Activated CD4-positive, alpha-beta T cell treated with anti-CD3 and anti-CD28 coated beads, Interleukin-2, amount 50 U/mL, for 4 hours (primary cell): ENCODE measurements at regions not wholly inside any gene's neighbourhood (a gene's known extent, or its start where the extent isn't known, plus 50 kb on each side); places are given as distances from the start of the nearest gene placed in this dataset.
"Not testable (repeated sequence)": the region's sequence is repeated elsewhere in the genome, so short reads cannot be mapped to it uniquely, and the experiment has no call there.

Experiments
- DNase-seq, 2 experiments: peaks; one replicate each; pipeline ENCODE4 v3.0.0-alpha.2; 2020

- DNase-seq: no peak
Measured at GRCh38 chr15:94848054-94848453, 616.7 kb downstream of the MCTP2 start.

DNA sequence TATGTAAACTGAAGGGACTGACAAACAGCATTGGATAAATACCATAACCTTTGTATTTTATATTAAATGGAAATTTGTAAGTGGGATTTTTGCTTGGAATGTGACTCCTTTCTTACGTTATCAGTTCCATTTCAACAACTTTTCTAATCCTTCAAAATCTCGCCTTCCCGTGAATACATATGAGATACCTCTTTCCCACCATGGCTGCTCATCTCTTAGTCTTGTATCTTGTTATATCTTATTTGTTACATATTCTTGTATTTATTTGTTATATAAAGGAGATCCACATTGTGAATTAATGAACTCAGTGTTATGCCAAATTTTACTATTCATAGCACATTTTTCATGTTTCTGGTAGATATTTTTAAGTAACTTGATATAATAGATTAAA is 623.7 kb downstream of the MCTP2 start:
- DNase-seq: no peak

- no peak for DNase-seq
Measured at GRCh38 chr15:94855409-94856266, 624.3 kb downstream of the MCTP2 start.

- no peak for DNase-seq
Measured at GRCh38 chr15:94856267-94856854, 625.0 kb downstream of the MCTP2 start.

DNA sequence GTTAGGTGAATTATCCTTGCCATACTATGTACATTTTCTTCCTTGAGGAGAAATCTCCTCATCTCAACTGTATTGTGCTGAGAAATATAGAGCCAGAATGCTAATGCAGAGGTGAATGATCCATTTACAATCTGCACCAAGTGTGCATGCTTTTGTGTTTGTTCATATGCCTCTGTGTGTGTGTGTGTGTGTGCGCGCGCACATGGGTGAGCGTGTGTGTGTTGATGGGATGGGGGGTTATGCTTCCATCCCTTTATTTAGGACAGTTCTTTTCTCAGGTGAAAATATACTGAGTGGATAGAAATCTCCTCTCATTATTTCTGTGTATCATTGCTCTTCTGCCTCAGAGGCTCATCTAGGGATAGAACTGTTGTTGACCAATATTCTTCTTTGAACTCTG is 626.1 kb downstream of the MCTP2 start:
- DNase-seq: no peak

- no peak for DNase-seq
Measured at GRCh38 chr15:94858011-94858410, 626.6 kb downstream of the MCTP2 start.

- no peak for DNase-seq
Measured at GRCh38 chr15:94858449-94858848, 627.1 kb downstream of the MCTP2 start.

- no peak for DNase-seq
Measured at GRCh38 chr15:94858920-94859319, 627.6 kb downstream of the MCTP2 start.

- DNase-seq: no peak
Measured at GRCh38 chr15:94864600-94864999, 633.2 kb downstream of the MCTP2 start.

GRCh38 chr15:94868265-94868664 is 636.9 kb downstream of the MCTP2 start:
- DNase-seq: not testable (repeated sequence)

GRCh38 chr15:94875550-94875949 is 644.2 kb downstream of the MCTP2 start:
- no peak for DNase-seq

GRCh38 chr15:94877833-94878232 is 646.5 kb downstream of the MCTP2 start:
- DNase-seq: no peak

DNA sequence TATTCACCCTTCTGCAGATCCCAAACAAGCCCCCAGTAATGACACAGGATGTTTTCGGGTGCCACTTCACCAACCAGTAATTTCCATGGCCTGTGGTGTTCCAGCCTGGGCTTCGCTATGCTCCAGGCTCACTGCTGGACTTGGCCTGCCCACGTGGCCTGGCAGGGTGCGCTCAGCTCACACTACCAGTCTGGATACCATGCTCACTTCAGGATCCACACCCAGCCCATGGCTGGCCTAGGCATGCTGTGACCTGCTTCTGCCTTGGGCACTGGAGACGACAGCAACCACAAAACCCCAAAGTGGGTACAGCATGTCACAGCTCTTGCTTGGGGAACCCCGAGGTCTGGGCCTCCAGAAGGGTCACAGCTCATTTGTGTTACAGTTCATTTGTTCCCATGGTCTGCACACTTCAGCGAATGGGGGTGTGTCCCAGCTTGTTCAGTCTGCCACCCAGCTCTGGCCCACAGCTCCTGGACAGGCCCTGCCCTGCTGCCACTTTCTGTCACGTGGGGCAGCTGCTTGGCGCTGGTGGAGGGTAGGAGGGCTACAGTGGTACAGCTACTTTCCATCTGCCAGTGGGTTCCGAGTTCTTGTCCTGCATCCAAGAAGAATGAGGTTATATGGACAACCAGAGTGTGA is 650.8 kb downstream of the MCTP2 start:
- DNase-seq: no peak

DNA sequence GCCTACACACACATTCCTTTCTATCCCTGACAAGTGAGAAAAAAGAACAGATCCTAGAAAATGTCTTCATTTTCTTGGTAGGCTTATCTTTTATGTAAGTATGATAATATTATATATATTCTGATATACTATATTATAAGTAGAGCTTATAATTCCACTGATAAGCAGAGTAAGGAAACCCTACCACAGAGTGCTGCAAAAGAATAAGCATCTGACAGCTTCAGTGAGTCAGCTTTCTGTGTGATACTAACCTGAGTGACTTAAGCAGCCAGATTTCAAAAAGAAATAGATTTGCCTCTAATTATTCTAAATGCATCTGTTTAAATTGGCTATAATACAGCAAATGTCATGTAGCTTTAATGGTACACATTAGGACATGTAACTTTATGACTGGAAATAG is 656.0 kb downstream of the MCTP2 start:
- no peak for DNase-seq

DNA sequence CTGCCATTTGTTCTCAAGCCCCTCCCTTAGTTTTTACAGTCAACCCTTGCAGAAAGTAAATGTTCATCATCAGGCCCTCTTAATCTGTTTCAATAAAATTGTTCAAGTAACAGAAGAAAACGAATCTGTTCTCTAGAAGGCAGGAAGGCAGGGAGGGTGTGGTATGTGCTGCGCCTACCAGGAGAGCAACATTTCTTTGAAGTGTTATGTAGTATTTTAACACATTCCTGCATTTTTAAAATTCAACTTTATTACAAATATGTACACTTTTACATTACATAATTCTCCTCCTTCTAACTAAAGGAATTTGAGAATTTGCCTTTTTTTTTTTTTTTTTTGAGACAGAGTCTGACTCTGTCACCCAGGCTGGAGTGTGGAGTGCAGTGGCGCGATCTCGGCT is 657.8 kb downstream of the MCTP2 start:
- DNase-seq: no peak

DNA sequence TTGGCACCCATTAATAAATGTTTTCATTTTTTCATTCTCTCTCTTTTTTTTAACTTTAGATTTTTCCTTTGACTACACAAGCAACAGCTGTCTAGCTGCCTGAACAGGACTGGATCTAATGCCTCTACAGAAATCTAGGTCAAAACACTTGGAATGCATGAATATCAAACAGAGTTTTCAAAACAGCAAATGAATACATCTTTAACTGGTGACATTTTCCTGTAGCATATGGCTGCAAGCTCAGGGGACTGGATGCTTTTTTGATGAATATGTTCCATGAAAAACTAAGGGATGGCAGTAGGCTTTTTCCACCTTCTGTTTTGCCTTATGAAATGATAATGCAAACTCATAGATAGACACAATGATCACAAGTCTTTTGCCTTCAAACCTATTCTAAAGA is 661.7 kb downstream of the MCTP2 start:
- DNase-seq: no peak

DNA sequence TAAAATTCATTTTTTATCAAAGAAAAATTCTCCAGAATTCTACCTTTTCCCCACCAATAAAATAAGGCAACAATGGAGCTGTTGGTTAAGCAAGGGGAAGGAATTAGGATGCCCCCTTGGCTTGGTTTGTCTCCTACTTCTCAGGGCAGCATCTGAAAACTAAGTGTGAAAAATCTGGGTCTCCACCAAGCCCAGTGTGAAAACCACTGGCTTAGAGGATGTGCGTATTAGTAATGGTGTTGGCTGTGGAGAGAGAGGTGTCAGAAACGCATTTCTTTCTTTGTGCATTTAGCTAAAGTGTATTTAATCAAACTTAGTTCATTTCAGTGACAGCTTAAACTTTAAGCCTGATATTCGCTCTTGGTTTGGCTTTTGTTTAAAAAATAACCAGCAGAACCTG is 662.7 kb downstream of the MCTP2 start:
- DNase-seq: no peak

- no peak for DNase-seq
Measured at GRCh38 chr15:94909510-94909909, 678.1 kb downstream of the MCTP2 start.

- no peak for DNase-seq
Measured at GRCh38 chr15:94910166-94910565, 678.8 kb downstream of the MCTP2 start.

DNA sequence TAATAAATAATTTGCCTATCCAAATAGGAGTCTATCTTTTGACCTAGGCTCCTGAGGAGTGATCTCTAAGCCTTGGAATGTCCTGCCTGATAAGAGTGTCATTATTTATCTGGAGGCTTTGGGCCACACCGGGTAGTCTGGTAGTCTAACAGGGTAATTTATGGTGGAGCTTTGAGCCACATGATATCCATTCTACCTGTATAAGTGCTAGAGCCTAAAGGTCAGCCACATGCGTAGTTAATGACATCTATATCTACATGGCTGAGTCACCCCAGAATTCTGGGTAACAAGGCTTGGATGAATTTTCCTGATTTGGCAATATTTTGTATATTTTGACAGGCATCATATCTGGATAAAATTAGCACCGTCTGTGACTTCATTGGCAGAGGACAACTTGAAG is 681.4 kb downstream of the MCTP2 start:
- DNase-seq: no peak

DNA sequence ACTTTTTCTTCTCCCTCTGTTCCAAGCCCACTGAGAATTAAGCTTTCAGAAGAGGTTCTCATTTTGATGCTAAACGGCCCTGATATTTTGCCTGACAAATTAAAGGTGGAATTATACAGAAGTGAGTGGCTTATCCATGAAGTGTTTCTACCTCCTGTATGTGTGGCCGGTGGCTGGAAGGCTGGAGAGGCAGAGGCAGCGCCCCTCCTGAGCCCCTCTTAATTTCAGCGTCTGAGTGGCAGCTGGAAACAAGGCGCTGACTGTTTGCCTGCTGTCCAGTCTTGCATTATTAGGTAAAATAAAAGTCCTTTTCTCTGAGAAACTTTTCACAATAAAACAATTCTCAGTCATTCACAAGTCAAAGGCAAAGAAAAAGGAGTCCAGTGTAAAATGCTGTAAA is 685.7 kb downstream of the MCTP2 start:
- no peak for DNase-seq

GRCh38 chr15:94921936-94922335 is 690.6 kb downstream of the MCTP2 start:
- no peak for DNase-seq

DNA sequence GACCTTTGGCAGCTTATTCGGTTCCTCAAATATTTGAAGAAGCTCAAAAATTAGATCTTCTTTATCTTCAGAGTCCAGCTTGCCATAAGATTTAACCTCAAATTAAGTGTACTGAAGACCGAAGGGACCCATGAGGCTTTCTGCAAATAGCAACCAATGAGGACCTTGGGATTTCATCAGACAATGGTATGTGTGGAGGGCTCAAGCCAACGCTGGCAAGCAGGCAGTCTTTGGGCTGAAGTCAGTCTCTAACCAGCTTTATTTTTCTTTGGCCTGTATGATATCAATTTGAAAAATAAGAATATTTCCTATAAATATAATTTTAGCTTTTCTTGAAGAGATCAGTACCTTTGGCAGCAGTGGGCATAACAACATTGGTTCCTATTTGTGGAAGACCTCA is 692.7 kb downstream of the MCTP2 start:
- DNase-seq: no peak

DNA sequence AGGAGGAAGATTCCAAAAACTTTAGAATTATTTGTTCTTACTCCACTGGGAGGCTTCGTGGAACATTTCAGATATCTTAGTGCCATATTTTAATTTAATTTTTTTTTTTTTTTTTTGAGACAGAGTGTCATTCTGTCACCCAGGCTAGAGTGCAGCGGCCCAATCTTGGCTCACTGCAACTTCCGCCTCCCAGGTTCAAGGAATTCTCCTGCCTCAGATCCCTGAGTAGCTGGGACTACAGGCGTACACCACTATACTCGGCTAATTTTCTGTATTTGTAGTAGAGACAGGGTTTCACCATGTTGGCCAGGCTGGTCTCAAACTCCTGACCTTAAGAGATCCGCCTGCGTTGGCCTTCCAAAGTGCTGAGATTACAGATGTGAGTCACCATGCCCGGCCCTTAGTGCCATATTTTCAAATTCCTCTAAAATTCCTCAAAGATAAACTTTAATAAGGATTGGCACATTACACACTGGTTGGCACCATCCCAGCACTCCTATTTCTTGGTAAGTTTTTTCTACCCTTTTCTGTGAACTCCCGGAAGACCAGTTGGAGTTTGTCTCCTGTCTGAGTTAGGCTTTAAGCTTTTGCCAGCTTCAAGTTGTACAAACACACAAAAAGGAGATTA is 693.7 kb downstream of the MCTP2 start:
- DNase-seq: no peak
